Left forelimb (tissue), 1 donor: ENCODE measurements at regions not wholly inside any gene's neighbourhood (a gene's known extent, or its start where the extent isn't known, plus 50 kb on each side); places are given as distances from the start of the nearest gene placed in this dataset.
A peak's percentile ranks its signal among the peaks of the same experiment; 100 is the strongest.

ENCODE experiments used
- DNase-seq: peaks from one replicate; pipeline ENCODE4 v3.0.0-alpha.2; 2018; ENCODE audit warnings: low spot score

DNA sequence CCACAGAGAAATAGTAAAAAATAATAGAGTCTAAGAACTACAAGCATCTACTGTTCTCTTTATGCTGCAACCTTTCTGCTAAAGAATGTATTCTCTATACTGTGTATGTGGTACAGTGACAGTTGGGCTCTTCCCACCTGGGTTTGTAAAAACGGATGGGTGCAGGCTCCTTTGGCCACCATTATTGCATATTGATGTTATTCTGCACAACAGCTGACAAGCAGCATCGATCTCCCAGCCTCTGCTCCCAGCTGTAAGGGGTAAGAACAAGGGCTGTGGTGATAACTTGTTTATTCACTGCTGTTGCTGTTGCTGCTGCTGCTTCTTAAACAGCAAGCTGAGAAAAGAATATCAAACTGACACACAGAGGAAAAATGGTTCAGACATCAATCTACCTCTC is 56.1 kb downstream of the KCNRG start:
- no peak for DNase-seq

DNA sequence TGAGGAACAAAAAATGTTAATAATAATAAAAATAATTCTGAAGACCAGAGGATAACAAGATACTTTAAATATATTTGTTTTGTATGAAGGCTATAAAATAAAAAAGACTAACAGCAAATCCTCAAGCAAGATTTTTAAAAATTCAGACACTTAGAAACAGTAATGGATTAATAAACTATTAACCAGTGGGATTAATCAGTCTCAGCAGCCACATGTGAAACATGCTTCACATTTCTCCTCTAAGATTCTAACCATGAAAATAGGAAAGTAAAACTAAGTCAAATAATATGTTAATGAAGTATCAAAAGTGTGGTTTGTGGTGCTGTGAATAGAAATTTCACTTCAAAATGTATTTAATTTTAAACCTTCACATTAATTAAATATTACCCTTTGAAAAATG is 57.4 kb downstream of the KCNRG start:
- DNase-seq: no peak

DNA sequence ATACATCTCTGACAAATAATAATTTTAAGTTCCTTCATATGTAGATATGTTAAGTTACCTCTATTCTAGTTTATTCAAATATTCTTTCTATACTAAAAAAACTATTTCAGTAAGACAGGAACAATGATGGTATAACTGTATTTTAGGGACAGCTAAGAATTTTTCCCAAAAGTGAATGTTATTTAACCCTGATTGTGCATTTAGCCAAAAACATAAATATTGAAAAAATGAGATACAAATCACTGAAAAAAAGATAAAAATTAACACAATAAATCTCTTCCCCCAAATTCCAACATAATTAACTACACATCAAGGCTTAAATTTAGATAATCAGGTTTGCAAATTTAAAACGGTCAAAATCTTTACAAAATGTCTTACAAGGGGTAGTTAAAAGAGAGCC is 58.1 kb downstream of the KCNRG start:
- no peak for DNase-seq

DNA sequence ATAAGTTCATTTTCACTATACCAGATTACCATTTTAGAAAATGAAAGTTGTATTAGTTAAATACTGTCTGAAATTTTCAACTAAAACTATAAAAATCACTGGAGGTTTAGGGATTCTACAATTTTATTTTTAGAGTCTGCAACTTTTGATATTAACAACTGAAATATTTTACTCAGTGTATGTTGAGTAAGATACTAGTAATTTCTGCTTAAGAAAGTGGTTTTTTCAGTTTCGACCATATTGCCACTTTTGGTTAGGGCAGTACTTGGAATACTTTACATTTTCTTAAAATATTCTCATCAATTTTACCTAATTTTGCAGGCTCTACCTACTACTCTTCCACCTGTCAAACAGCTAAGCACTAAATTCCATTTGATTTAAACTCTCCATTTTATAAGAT is 59.6 kb downstream of the KCNRG start:
- no peak for DNase-seq

DNA sequence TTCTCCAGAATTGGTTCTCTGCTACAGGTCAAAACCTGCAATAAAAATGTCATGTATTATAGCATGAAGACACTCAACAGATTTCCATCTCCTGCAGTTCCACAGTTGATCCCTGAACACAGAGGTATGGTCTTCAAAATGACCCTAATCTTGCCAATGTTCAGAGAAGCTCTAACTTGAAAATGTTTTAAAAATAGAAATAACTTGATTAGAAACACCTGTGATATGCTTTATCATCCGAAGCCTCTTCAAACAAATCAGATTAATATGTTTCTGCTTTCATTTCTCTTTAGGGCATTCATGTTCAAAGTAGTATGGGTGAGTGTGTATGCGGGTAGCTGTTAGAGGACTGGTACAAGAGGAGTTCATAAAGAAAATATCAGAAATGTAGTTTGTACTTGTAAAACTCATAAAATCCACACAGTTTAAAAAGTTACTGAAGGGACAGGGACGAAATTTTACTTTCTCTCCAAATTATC is 60.4 kb downstream of the KCNRG start:
- no peak for DNase-seq

DNA sequence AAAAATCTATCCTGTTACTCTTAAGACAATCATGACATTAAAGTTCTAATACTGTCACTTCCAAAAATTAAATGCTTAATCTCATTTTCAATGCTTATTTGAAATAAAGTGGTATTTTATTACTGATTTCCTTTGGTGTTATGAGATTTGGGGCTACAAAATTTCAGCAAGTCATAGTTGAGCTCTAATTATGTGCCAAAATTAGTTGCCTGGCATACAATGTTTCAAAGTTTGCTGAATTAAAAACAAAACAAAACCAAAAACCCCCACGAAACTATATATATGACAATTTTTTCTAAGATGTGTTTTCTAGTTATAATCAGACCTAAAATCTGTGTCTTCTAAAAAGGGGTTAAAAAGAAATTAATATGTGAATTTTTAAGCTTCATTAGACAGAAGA is 62.2 kb downstream of the KCNRG start:
- no peak for DNase-seq

DNA sequence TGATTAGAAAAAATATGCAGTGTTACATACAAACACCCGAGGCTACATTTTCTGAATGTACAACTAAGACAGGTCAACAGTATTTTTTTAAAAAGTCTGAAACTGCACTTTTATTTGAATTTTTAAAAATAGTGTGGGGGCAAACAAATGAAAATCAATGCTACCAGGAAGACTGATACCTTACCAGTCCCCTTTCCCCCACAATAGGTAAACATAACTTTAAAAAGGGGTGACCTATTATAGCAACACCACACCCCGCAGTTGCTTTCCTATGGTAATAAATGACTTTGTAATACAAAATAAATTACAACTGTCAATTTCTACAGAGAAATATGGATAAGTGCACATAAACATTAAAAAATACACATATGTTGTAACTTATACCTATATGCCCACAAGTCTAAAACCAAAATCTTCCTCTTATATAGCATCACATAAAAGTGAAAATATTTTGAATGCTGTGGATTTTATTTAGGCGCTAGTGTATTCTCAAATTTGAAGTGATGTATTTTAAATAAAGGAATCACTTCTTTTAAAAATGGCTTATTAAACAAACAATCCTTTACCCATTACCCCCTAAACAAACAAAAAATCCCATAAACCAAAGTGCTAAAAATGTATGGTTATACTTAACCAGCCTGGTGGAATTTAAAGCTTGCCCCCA is 63.1 kb downstream of the KCNRG start:
- no peak for DNase-seq

DNA sequence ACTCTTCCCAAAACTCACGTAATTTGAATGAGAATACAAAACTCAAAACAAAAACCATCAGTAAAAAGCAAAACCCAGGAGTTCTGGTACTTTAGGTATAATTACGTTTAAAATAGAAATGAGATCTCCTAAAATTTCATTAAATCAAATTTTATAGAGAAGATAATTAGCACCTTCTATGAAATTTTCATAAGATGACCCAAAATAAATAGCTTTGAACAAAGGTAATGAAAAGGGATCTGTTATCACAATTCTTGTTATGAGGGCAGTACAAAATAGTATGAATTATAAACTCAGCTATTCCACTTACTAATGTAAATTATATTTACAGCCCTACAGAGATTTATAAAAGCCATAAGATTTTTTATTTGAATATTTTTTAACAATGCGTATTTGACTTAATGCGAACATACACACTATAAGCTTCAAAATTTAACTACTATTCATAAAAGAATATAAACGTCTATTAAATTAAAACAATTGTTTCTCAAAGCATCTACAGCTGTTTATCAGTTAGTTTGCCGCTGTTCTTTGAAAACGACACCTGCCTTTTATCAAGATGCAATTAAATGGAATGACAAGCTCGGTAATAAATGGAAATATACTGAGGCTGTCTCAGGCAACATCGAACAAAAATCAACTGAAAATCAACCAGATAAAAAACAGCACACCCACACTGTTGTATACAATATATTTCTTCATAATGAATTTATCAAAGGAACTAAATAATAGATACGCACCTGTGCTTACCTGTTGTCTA is 63.8 kb downstream of the KCNRG start:
- DNase-seq: no peak

DNA sequence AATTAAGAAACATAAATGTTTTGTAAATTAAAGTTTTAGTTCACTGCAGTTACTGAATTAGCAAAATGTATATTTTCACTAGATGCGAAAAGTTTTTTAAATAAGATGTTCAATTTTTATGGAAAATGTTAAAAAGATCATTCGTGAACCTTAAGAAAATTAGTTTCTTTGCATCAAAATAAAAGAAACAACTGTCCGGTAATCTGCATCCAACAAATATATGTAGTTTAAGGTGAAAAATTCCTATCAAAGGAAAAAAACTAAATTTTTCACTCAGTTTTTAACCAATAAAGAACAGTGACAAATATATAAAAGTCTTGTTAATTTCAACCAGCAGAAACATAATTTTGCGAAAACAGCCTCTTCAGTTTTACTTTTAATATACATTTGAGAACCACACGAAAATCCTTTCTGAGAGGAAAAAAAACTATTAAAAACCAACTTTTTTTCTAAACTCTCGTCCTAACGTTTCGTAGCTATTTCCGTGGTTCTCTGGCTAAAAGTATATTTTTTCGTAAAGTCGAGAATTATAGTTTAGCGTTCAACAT is 64.5 kb downstream of the KCNRG start:
- DNase-seq: no peak

DNA sequence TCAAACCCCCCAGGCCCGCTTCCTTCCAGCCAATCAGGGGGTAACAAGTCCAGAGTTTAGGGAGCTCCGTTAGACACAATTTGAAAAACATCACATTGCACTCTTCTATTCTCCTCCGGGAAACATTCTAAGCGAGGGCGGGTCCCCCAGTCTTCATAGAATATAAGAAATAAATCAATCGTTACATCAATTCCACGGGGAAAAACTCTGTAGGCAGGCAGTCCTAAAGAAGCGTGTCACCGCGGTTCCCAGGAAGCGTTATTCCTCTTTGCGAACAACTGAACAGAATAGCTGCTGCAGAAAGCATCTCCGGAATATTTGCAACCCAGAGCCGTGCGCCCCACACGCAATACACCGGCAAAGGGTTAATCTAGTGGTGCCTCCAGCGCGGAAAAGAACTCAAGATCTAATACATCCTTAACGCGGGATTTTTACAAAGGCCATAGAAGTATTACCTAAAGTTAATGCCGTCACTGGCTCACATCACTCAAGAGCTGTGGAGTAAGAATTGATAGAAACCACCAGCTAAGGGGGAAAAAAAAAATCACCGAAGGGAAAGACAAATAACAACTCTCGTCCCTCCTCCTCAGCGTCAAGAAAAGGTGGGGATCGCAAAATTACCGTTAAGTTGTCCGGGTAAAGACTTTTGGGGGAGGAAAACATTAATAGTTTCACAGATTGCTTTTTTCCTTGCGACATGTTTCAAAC is 65.1 kb downstream of the KCNRG start:
- DNase-seq: peak; percentile 72

DNA sequence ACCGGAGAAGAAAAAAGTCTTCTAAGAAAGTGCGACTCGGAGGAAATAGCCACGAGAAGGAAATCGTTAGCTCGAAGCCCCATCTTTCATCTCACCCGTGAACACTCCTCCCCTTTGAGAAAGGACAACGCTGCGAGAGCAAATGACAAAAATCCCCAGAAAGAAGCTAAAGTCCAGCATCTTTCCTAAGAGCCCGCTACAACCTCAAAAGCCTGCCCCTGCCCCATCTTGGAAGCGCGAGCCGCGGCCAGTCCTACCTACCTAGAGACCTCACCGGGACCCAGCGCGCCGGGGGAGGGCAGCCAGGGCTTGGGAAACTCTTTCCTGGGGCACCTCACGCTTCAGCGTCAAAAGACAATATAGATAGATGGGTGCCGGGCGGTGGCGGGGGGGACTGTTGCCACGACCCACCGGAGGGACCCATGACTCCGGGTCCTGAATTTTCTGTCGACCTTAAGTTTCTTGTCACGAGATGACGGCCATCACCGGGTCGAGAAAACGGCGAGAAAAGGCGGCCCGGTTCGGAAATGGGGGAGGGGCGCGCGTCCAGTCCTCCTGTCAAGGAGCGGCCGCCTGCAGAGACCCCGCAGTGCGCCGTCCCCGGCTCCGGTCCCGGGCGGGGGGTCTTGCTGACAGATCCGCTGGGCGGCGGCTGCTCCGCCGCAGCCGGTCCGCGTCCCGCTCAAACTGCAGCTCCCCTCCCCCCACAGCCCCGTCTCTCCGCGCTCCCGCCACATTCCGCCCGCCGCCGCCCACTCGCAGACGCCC is 65.9 kb downstream of the KCNRG start:
- no peak for DNase-seq

DNA sequence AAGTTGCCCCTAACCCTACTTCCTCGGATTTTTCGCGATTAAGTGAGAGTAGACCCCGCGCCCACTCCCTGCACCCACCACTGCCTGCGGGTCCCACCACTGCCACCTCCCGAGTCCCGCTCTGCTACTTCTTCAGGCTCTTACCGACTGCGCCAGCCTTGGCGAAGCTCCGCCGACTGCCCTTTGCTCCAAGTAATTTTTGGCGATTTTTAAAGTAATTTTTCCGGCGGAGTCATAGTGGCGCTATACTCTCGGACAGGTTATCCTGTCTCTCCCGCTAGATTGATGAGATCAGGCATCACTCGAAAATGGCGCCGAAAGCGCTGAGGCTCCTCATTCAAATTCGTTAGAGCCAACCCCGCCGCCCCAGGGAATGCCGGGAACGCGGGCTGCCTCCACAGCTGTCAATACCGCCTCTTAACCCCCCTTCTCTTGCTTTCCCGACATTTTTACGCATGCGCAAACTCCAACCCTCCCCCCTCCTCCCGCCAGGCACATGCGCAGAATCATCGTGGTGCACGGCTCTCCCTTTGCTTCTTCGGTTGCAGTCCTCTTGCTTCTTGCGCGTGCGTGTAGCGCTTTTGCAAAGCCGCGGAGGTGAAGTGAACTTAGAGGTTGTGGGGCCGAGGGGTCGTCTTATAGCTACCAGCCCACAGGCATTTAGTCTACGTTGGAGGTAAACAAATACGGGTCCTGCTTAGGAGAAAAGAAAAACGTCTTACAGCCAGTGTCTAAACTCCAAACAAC is 66.6 kb downstream of the KCNRG start:
- DNase-seq: peak; percentile 99

DNA sequence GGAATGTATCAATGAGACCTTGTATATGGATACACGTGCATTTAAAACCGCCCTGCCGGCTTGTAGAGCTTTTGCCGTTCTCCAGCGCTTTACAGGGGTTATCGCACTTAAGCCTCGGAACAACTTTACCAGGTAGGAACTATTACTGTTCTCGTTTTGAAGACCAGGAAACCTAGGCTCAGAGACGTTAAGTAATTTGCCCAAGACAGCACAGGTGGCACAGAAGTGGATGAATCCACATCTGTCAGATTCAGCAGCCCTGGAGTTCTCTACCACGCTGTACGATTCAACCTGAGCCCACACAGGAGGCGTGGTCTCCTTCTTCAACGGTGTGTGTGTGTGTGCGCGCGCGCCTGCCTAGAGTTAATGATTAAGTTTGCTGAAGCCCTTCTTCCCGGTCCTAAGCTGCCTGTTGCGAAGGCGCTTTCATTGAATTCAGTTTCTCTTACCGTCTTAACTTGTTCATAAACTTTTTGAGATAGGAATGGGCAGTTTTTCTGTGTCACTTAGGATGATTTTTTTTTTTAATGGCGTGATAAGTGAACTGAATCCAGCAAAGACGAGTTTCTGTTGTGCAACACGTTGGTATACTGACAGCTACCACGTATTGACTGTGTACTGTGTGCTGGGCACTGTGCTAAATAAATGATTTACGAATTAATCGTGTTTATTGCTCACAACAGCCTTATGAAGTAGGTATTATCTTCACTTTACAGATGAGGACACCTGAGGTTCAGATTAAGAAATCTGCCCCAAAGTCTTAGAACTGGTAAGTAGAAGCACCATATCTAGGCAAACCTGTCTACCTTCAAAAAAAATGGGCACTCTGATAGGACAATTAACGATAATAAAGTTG is 67.4 kb downstream of the KCNRG start:
- DNase-seq: peak; percentile 75

DNA sequence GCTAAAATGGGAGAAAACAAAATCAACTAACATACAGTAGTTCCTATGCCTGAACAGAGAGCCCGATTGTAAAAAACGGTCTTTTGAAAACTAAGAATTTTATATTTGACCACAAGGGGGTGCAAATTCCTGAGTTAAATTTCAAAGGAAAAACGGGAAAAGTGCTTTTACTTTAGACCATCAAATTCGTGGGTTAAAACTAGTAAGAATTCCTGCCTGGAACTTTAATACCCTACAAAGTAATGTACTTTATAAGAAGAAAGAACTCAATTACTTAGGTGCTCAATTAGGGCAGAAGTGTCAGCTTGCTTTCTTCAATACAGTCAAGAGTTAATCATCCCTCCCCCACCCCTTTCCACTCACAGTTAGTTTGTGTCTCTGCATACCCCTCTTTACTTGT is 69.8 kb downstream of the KCNRG start:
- no peak for DNase-seq

DNA sequence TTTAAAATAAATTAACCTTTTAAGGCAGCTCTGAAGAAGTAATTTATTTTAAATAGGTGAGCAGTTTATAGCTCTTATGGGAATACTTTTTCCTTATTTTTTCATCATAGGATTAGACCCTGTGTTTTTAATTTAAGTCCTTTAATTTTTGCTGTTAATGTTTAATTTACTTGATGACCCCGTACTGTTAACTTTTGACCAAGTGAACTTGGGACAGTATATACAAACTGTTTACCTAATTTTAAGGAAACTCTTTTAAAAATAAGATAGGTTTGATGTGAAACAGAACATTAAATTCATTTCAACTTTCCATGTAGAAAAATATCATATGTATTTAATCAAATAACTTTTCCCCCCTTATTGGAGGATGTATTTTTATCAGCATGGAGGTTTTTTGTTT is 74.4 kb downstream of the KCNRG start:
- no peak for DNase-seq

DNA sequence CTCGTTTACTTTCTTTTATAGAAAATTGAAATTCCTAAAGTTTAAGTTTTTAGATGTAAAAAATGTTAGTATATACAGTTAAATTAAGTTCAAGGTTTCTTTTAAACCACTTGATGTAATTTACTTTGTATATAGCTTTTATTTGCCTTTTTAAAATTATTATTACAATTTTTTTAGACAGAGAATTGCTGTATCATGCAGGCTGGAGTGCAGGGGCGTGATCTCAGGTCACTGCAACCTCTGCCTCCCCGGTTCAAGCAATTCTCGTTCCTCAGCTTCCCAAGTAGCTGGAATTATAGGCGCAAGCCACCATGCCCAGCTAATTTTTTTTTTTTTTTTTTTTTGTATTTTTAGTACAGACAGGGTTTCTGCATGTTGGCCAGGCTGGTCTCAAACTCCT is 75.0 kb downstream of the KCNRG start:
- no peak for DNase-seq

DNA sequence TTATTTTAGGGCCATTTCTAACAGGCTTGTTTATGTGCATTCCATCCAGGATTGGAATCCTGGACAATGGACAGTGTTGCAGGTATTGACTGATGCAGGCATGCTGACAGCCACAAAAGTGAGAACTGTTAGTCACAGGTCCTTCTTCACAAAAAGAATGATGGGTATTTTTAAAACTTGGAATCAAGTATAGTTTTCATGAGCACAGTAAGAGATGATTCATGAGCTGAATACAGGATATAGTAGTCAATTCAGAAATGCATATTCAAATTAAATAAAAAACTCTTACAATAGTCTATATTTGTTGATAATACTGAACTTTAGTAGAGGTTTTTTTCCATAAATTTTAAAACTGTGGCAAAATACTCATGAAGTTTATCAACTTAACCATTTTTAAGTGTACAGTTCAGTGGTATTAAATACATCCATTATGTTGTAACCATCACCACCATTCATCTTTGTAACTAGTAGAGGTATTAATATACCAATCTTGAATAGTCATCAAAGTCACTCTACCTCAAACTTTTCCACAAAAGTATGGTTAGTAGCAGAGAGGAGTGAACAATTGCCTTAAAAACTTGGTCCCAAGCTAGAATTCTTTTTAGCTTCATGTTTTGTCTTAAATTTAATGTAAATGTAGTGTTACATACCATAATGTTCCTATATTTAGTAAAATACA is 79.5 kb downstream of the KCNRG start:
- no peak for DNase-seq

DNA sequence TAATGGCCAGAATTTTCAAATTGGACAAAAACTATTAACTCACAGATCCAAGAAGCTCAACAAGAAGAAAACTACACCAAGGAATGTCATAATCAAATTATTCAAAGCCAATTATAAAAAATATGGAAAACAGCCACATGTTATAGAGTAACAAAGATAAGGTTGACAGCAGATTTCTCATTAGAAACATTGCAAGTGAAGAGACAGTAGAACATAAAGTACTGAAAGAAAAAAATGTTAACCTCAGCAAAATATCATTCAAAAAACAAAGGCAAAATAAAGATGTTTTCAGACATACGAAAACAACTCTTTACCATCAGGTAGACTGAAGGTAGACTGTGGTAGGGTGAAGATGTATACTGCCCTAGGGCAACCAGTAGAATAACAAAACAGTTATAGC is 83.4 kb downstream of the KCNRG start:
- DNase-seq: no peak

DNA sequence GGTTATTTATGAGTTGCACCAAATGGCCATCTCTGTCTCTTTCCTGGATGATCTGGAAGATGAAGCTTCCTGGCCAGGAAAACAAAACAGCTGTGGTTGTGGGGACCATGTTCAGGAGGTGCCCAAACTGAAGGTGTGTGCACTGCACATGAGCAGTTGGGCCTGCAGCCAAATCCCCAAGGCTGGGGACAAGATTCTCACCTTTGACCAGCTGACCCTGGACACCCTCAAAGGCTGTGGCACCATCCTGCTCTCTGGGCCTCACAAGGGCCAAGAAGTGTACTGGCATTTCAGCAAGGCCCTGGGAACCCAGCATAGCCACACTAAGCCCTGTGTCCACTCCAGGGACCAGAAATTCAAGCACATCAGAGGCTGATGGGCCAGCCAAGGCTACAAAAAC is 84.2 kb downstream of the KCNRG start:
- DNase-seq: no peak

DNA sequence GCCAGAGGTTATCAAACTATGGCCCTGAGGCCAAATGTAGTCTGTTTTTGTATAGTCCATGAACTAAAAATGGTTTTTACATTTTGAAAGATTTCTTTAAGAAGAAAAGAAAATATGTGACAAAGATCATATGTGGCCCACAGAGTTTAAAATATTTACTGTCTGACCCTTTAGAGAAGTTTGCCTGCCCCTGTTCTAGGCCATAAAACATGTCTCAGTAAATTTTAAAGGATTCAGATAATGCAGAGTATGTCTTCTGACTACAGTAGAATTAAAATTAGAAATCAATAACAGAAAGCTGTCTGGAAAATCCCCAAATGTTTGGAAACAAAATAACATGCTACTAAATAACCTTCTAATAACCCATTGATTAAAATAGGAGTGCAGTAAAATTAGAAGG is 86.3 kb downstream of the KCNRG start:
- DNase-seq: no peak
